ENCODE measurements at regions not wholly inside any gene's neighbourhood (a gene's known extent, or its start where the extent isn't known, plus 50 kb on each side); places are given as distances from the start of the nearest gene placed in this dataset.

GRCh38 chr2:105179469-105180372 is 61.8 kb upstream of the GPR45 start:
- Histone ChIP-seq H3K27me3 (ENCODE audit: control insufficient read depth, insufficient read depth, low read length) (no peaks in the 10 kb centered on the region), H3K4me2 (ENCODE audit: low read length) (no peak overlapping the region), H3K4me3 (ENCODE audit: low read depth, low read length) (no peak overlapping the region), H3K9ac (no peak overlapping the region), H3K27ac (no peak overlapping the region), H3K79me2 (no peaks in the 10 kb centered on the region), H2AFZ (no peak overlapping the region), H3K9me3 (ENCODE audit: control insufficient read depth, low read length) (no peaks in the 10 kb centered on the region), H3K36me3 (ENCODE audit: control insufficient read depth, insufficient read depth, low read length) (no peaks in the 10 kb centered on the region), H3K4me1 (no peaks in the 10 kb centered on the region)
- TF ChIP-seq CTCF (IDR thresholded peaks at IDR 0.05), result peak; percentile 48

- H3K4me2 ChIP-seq (ENCODE audit: low read length), result no peak overlapping the region
- H3K4me1 ChIP-seq, result no peaks in the 10 kb centered on the region
- no peaks in the 10 kb centered on the region for H3K9me3 ChIP-seq (ENCODE audit: control insufficient read depth, low read length)
- H3K4me3 ChIP-seq (ENCODE audit: low read depth, low read length), result no peak overlapping the region
- no peaks in the 10 kb centered on the region for H3K36me3 ChIP-seq (ENCODE audit: control insufficient read depth, insufficient read depth, low read length)
- no peaks in the 10 kb centered on the region for H3K27me3 ChIP-seq (ENCODE audit: control insufficient read depth, insufficient read depth, low read length)
- H3K9ac ChIP-seq, result no peak overlapping the region
- H2AFZ ChIP-seq, result no peak overlapping the region
- no peak overlapping the region for H3K27ac ChIP-seq
- H3K79me2 ChIP-seq, result no peaks in the 10 kb centered on the region
- TF ChIP-seq CTCF (IDR thresholded peaks at IDR 0.05), result no peak
These were observed 61.0 kb upstream of the GPR45 start for GRCh38 chr2:105180491-105180972.

GRCh38 chr2:105181282-105181681 is 60.3 kb upstream of the GPR45 start:
- H3K27me3 ChIP-seq (ENCODE audit: control insufficient read depth, insufficient read depth, low read length), result no peaks in the 10 kb centered on the region
- TF ChIP-seq CTCF (IDR thresholded peaks at IDR 0.05), result no peak
- H3K4me2 ChIP-seq (ENCODE audit: low read length), result no peak overlapping the region
- no peaks in the 10 kb centered on the region for H3K79me2 ChIP-seq
- H3K27ac ChIP-seq, result no peak overlapping the region
- H3K9ac ChIP-seq, result no peak overlapping the region
- H3K36me3 ChIP-seq (ENCODE audit: control insufficient read depth, insufficient read depth, low read length), result no peaks in the 10 kb centered on the region
- no peaks in the 10 kb centered on the region for H3K9me3 ChIP-seq (ENCODE audit: control insufficient read depth, low read length)
- no peak overlapping the region for H2AFZ ChIP-seq
- H3K4me3 ChIP-seq (ENCODE audit: low read depth, low read length), result no peak overlapping the region
- H3K4me1 ChIP-seq, result no peaks in the 10 kb centered on the region

- Histone ChIP-seq H2AFZ (no peak overlapping the region), H3K9me3 (ENCODE audit: control insufficient read depth, low read length) (no peaks in the 10 kb centered on the region), H3K79me2 (no peaks in the 10 kb centered on the region), H3K27me3 (ENCODE audit: control insufficient read depth, insufficient read depth, low read length) (no peaks in the 10 kb centered on the region), H3K36me3 (ENCODE audit: control insufficient read depth, insufficient read depth, low read length) (no peaks in the 10 kb centered on the region), H3K4me1 (no peaks in the 10 kb centered on the region), H3K27ac (no peak overlapping the region), H3K9ac (no peak overlapping the region), H3K4me3 (ENCODE audit: low read depth, low read length) (no peak overlapping the region), H3K4me2 (ENCODE audit: low read length) (no peak overlapping the region)
- no peak for TF ChIP-seq CTCF (IDR thresholded peaks at IDR 0.05)
These were observed 57.8 kb upstream of the GPR45 start for GRCh38 chr2:105183555-105184323.
